ENCODE measurements at regions not wholly inside any gene's neighbourhood (a gene's known extent, or its start where the extent isn't known, plus 50 kb on each side); places are given as distances from the start of the nearest gene placed in this dataset.

DNA sequence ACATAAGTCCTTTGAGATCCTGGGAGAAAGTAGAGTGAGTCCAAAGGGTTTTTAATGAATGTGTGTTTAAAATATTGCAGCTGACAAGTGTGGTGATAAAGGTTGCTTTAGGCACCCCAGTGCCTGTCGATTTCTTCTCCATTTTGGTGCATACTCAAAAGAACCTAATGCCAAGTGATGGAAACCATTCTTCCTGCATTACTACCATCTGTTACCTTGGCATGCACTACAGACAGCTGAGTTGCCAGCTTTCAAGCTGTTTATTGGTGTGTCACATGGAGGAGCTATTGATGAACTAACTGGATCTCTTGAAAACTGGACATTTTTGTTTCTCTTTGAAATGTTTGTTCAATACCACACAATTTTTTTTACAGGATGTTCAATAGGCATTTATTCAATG lies 350.0 kb downstream of the AKAIN1 start:
- no peaks in the 10 kb centered on the region for H3K4me1 ChIP-seq (ENCODE audit: insufficient read depth)
- H3K9me3 ChIP-seq = no peaks in the 10 kb centered on the region
- H3K4me3 ChIP-seq = no peak overlapping the region
- no peaks in the 10 kb centered on the region for H3K36me3 ChIP-seq
- H3K27me3 ChIP-seq = no peaks in the 10 kb centered on the region
- WGBS, 3 donors = 44 to 61% (median 48%) methylated on average over 1 of the region's 1 CpG
- intact Hi-C loops (cut with DNase I) = no loop called here
- DNase-seq = no peak
- no peak overlapping the region for H3K27ac ChIP-seq
- TF ChIP-seq CTCF (IDR thresholded peaks at IDR 0.05) (no peak), POLR2A (IDR thresholded peaks at IDR 0.05) (no peak), EP300 (IDR thresholded peaks at IDR 0.05) (no peak)

DNA sequence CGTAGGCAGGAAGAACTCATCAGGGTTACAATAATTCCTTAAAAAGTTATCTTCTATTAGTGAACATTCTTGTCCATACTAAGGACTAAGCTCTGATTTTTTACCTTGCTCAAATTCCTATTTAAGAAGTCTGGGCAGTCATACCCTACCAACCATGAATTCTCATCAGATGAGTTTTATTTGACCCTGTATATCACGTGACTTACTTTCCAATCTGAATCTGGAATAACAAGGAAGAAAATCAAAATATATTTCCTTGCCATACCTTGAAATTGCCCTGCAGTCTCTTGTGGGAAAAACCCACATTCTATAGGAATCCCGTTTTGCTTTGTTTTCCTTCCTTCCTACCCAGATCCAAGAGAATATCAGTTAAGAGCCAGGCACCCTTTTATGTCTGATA lies 352.7 kb downstream of the AKAIN1 start:
- intact Hi-C loops (cut with DNase I) = no loop called here
- Histone ChIP-seq H3K36me3 (no peaks in the 10 kb centered on the region), H3K9me3 (no peaks in the 10 kb centered on the region), H3K4me1 (ENCODE audit: insufficient read depth) (no peaks in the 10 kb centered on the region), H3K4me3 (no peak overlapping the region), H3K27me3 (no peaks in the 10 kb centered on the region), H3K27ac (no peak overlapping the region)
- TF ChIP-seq POLR2A (IDR thresholded peaks at IDR 0.05) = no peak
- TF ChIP-seq EP300 (IDR thresholded peaks at IDR 0.05) = no peak
- TF ChIP-seq CTCF (IDR thresholded peaks at IDR 0.05) = no peak
- 50 to 79% (median 64%) methylated on average over 3 of the region's 3 CpGs for WGBS, 3 donors
- no peak for DNase-seq

DNA sequence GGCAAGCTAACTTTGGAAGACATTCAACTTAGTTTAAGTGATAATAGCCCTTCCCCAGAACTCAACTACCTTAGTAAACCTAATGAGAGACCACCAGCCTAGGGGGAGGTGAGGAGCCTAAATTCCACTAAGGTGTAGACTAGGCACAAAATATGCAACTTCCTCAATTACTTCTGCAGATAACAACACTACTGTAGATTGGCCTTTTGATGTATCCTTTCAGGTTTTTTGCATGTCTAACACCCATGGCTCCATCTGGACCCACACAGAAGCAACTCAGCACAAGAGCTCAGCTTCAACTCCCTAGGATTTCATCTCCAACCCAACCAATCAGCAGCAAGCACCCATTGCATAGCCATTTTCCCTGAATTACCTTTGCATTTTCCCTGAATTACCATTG lies 353.3 kb downstream of the AKAIN1 start:
- H3K4me1 ChIP-seq (ENCODE audit: insufficient read depth) = no peaks in the 10 kb centered on the region
- TF ChIP-seq POLR2A (IDR thresholded peaks at IDR 0.05) (no peak), CTCF (IDR thresholded peaks at IDR 0.05) (no peak), EP300 (IDR thresholded peaks at IDR 0.05) (no peak)
- no peak for DNase-seq
- no peaks in the 10 kb centered on the region for H3K36me3 ChIP-seq
- no peaks in the 10 kb centered on the region for H3K27me3 ChIP-seq
- H3K27ac ChIP-seq = no peak overlapping the region
- no peak overlapping the region for H3K4me3 ChIP-seq
- intact Hi-C loops (cut with DNase I) = no loop called here
- no peaks in the 10 kb centered on the region for H3K9me3 ChIP-seq

DNA sequence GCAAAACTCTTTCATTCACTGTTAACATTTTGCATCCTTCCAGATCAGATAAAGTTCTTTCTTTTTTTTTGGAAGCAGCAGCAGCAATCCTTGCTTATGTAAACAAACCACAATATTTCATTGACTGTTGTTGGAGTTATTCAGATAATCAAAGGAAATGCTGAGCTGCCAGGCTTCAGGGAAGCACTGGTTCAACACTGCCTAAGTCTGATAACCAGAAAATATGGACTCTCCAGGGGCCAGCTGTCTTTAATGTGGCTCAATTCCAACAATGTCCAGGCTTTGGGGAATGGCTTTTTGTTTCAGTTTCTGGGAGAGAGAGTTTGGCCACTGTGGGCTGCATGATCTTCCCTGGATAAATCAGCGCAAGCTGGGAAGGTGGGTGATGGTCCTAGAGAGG lies 354.3 kb downstream of the AKAIN1 start:
- H3K9me3 ChIP-seq = no peaks in the 10 kb centered on the region
- 33 to 58% (median 34%) methylated on average over 1 of the region's 1 CpG for WGBS, 3 donors
- no peak overlapping the region for H3K27ac ChIP-seq
- H3K27me3 ChIP-seq = no peaks in the 10 kb centered on the region
- no peak overlapping the region for H3K4me3 ChIP-seq
- no peaks in the 10 kb centered on the region for H3K36me3 ChIP-seq
- no peak for DNase-seq
- no peaks in the 10 kb centered on the region for H3K4me1 ChIP-seq (ENCODE audit: insufficient read depth)
- TF ChIP-seq EP300 (IDR thresholded peaks at IDR 0.05) = no peak
- no peak for TF ChIP-seq POLR2A (IDR thresholded peaks at IDR 0.05)
- TF ChIP-seq CTCF (IDR thresholded peaks at IDR 0.05) = no peak
- intact Hi-C loops (cut with DNase I) = no loop called here

DNA sequence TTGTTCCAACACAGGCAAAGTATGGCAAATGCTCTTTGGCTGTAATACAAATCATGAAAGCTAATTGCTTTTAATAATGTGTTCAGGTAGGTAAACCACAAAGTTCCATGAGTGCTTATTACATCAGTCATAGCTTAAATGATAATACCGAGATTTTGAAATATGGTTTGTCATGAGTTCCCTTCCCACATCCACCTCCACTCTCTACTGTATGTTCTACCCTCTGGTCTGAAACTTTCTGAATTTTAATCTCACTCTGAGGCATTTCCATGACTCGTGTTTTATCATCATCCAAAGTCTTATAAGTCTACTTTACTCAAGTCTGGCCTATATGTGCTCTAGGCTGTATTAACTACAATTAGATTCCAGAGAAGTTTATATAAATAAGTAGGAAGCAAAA lies 354.8 kb downstream of the AKAIN1 start:
- H3K4me3 ChIP-seq = no peak overlapping the region
- no peaks in the 10 kb centered on the region for H3K36me3 ChIP-seq
- no peak overlapping the region for H3K27ac ChIP-seq
- no peak for TF ChIP-seq POLR2A (IDR thresholded peaks at IDR 0.05)
- no peak for TF ChIP-seq CTCF (IDR thresholded peaks at IDR 0.05)
- no peak for TF ChIP-seq EP300 (IDR thresholded peaks at IDR 0.05)
- intact Hi-C loops (cut with DNase I) = no loop called here
- no peaks in the 10 kb centered on the region for H3K9me3 ChIP-seq
- no peak for DNase-seq
- H3K27me3 ChIP-seq = no peaks in the 10 kb centered on the region
- 43 to 56% (median 43%) methylated on average over 2 of the region's 2 CpGs for WGBS, 3 donors
- H3K4me1 ChIP-seq (ENCODE audit: insufficient read depth) = no peaks in the 10 kb centered on the region
